IMR-90 (cell line): ENCODE measurements at regions not wholly inside any gene's neighbourhood (a gene's known extent, or its start where the extent isn't known, plus 50 kb on each side); places are given as distances from the start of the nearest gene placed in this dataset.

Experiments used
- ATAC-seq: fragments of 200-7000 bp; cut with Tn5 transposase; 2 replicates; pipeline ENCODE4 v1.9.1; 2020; ENCODE audit warnings: low read depth, mild to moderate bottlenecking, moderate library complexity
- BruUV-seq: library from RNA; stranded (reverse); fragments of 400-500 nt; replicated peaks from 2 replicates; lab custom pipeline; 2021; lab: Mats Ljungman, UMichigan
- CTCF ChIA-PET: fragments of 300-600 bp; formaldehyde crosslinking; extraction: SDS; loops from one replicate; lab custom pipeline; 2021; ENCODE audit warnings: antibody characterized with exemption; lab: Yijun Ruan, JAX
- POLR2A ChIA-PET: fragments of 300-600 bp; sonication (Branson Sonifier 250); formaldehyde crosslinking; loops from one replicate; lab custom pipeline; 2022; ENCODE audit warnings: antibody characterized with exemption; ENCODE audit not compliant: unreplicated experiment; lab: Charles Lee
- DNase-seq: peaks from one replicate; pipeline ENCODE4 v3.0.0; 2013
- H2AFZ ChIP-seq: replicated peaks from 2 replicates; pipeline ENCODE3; 2013; ENCODE audit warnings: low read length, mild to moderate bottlenecking; ENCODE audit not compliant: poor library complexity
- H2AK5ac ChIP-seq: 2 replicates; pipeline ENCODE4 v1.6.1; 2013; ENCODE audit warnings: low read depth, low read length, inconsistent platforms
- H2AK9ac ChIP-seq: replicated peaks from 2 replicates; pipeline ENCODE3; 2013; ENCODE audit warnings: mild to moderate bottlenecking, low read depth, low read length, moderate library complexity; ENCODE audit not compliant: poor library complexity
- H2BK120ac ChIP-seq: 2 replicates; pipeline ENCODE4 v1.6.1; 2013; ENCODE audit warnings: low read depth, low read length, inconsistent platforms
- H2BK15ac ChIP-seq: 3 replicates; pipeline ENCODE4 v1.6.1; 2013; ENCODE audit warnings: low read depth, low read length, inconsistent platforms
- H2BK20ac ChIP-seq: 2 replicates; pipeline ENCODE4 v1.6.1; 2013; ENCODE audit warnings: low read depth, mild to moderate bottlenecking, inconsistent platforms, low read length, moderate library complexity
- H2BK5ac ChIP-seq: 2 replicates; pipeline ENCODE4 v1.6.1; 2013; ENCODE audit warnings: mild to moderate bottlenecking, low read depth, low read length, inconsistent platforms; ENCODE audit not compliant: poor library complexity, severe bottlenecking
- H3K14ac ChIP-seq: replicated peaks from 2 replicates; pipeline ENCODE4 v1.6.1; 2013; ENCODE audit warnings: low read depth, low read length, inconsistent platforms
- H3K18ac ChIP-seq: 2 replicates; pipeline ENCODE4 v1.6.1; 2013; ENCODE audit warnings: low read depth, low read length, control low read depth
- H3K23ac ChIP-seq: 2 replicates; pipeline ENCODE4 v1.6.1; 2013; ENCODE audit warnings: low read depth, low read length, inconsistent platforms
- H3K27ac ChIP-seq: 2 replicates; pipeline ENCODE4 v1.5.1; 2013; ENCODE audit warnings: mild to moderate bottlenecking, control low read depth, low read length; ENCODE audit not compliant: insufficient read depth
- H3K27me3 ChIP-seq: 2 replicates; pipeline ENCODE4 v1.6.1; 2013; ENCODE audit warnings: low read length; ENCODE audit not compliant: control insufficient read depth, insufficient read depth
- H3K36me3 ChIP-seq: 2 replicates; pipeline ENCODE4 v1.6.1; 2013; ENCODE audit warnings: low read length, mixed read lengths; ENCODE audit not compliant: control insufficient read depth, insufficient read depth
- H3K4ac ChIP-seq: 2 replicates; pipeline ENCODE4 v1.6.1; 2013; ENCODE audit warnings: low read depth, low read length, inconsistent platforms
- H3K4me1 ChIP-seq: 2 replicates; pipeline ENCODE4 v1.6.1; 2013; ENCODE audit warnings: low read length, mixed read lengths; ENCODE audit not compliant: control insufficient read depth, insufficient read depth
- H3K4me2 ChIP-seq: 2 replicates; pipeline ENCODE4 v1.6.1; 2013; ENCODE audit warnings: low read depth, mild to moderate bottlenecking, control low read depth, low read length, moderate library complexity
- H3K4me3 ChIP-seq: 2 replicates; pipeline ENCODE4 v1.5.1; 2013; ENCODE audit warnings: low read depth, mild to moderate bottlenecking, control low read depth, low read length, moderate library complexity; ENCODE audit not compliant: insufficient read depth
- H3K56ac ChIP-seq: 2 replicates; pipeline ENCODE4 v1.6.1; 2013; ENCODE audit warnings: low read length, inconsistent platforms; ENCODE audit not compliant: insufficient read depth; ENCODE audit errors: extremely low read depth
- H3K79me1 ChIP-seq, 2 experiments: 2 replicates each; pipeline ENCODE4 v1.6.1; 2013; ENCODE audit warnings: low read length in 2 of 2, inconsistent platforms in 1 of 2, low read depth in 1 of 2
- H3K9ac ChIP-seq: 2 replicates; pipeline ENCODE4 v1.6.1; 2013; ENCODE audit warnings: low read depth, low read length, control low read depth
- H3K9me1 ChIP-seq: 2 replicates; pipeline ENCODE4 v1.6.1; 2013; ENCODE audit warnings: low read length, inconsistent platforms; ENCODE audit not compliant: insufficient read depth
- H3K9me3 ChIP-seq: 2 replicates; pipeline ENCODE4 v1.6.1; 2013; ENCODE audit warnings: low read length; ENCODE audit not compliant: control insufficient read depth, insufficient read depth
- H4K20me1 ChIP-seq: 2 replicates; pipeline ENCODE4 v1.6.1; 2013; ENCODE audit warnings: low read length, inconsistent platforms; ENCODE audit not compliant: insufficient read depth
- H4K5ac ChIP-seq: 2 replicates; pipeline ENCODE4 v1.6.1; 2013; ENCODE audit warnings: mild to moderate bottlenecking, low read depth, low read length, control low read depth
- H4K8ac ChIP-seq, 2 experiments: 2 replicates each; pipeline ENCODE4 v1.6.1; 2013; ENCODE audit warnings: low read depth in 2 of 2, low read length in 2 of 2, control low read depth in 1 of 2, inconsistent platforms in 1 of 2
- H4K91ac ChIP-seq: 2 replicates; pipeline ENCODE4 v1.6.1; 2013; ENCODE audit warnings: low read depth, low read length, inconsistent platforms; ENCODE audit not compliant: insufficient read depth
- BHLHE40 ChIP-seq: fragments of 150-350 bp; IDR thresholded peaks from 2 replicates; pipeline ENCODE4 v1.6.1; 2016; ENCODE audit warnings: mild to moderate bottlenecking, low read depth, low read length
- CEBPB ChIP-seq: IDR thresholded peaks from 2 replicates; pipeline ENCODE4 v1.6.1; 2012; ENCODE audit warnings: low read depth, low read length, improper control_type of control experiment
- CHD1 ChIP-seq: IDR thresholded peaks from 2 replicates; pipeline ENCODE4 v1.6.1; 2012; ENCODE audit warnings: low read depth, low read length, improper control_type of control experiment
- CTCF ChIP-seq: conservative IDR thresholded peaks from 2 replicates; pipeline ENCODE4 v1.5.1; 2012; ENCODE audit warnings: mild to moderate bottlenecking, low read depth, low read length, improper control_type of control experiment
- ELK1 ChIP-seq: fragments of 150-350 bp; IDR thresholded peaks from 2 replicates; pipeline ENCODE4 v1.6.1; 2016; ENCODE audit warnings: low read depth, mild to moderate bottlenecking, low read length, moderate library complexity, borderline replicate concordance
- FOS ChIP-seq: fragments of 150-350 bp; IDR thresholded peaks from 2 replicates; pipeline ENCODE4 v1.6.1; 2016; ENCODE audit warnings: low read depth, low read length
- MAFK ChIP-seq: IDR thresholded peaks from 2 replicates; pipeline ENCODE4 v1.6.1; 2012; ENCODE audit warnings: low read depth, low read length, improper control_type of control experiment
- MAZ ChIP-seq: IDR thresholded peaks from 2 replicates; pipeline ENCODE4 v1.6.1; 2012; ENCODE audit warnings: low read depth, mild to moderate bottlenecking, low read length, improper control_type of control experiment, moderate library complexity, borderline replicate concordance
- MXI1 ChIP-seq: IDR thresholded peaks from 2 replicates; pipeline ENCODE4 v1.6.1; 2012; ENCODE audit warnings: low read depth, mild to moderate bottlenecking, low read length, moderate library complexity, borderline replicate concordance
- NFE2L2 ChIP-seq: fragments of 150-350 bp; IDR thresholded peaks from 2 replicates; pipeline ENCODE4 v1.6.1; 2016; ENCODE audit warnings: low read depth, mild to moderate bottlenecking, low read length
- POLR2A ChIP-seq: IDR thresholded peaks from 2 replicates; pipeline ENCODE4 v1.6.1; 2012; ENCODE audit warnings: mild to moderate bottlenecking, low read depth, low read length
- RAD21 ChIP-seq: IDR thresholded peaks from 2 replicates; pipeline ENCODE4 v1.6.1; 2012; ENCODE audit warnings: low read length, improper control_type of control experiment
- RCOR1 ChIP-seq: IDR thresholded peaks from 2 replicates; pipeline ENCODE4 v1.6.1; 2012; ENCODE audit warnings: mild to moderate bottlenecking, low read length, improper control_type of control experiment; ENCODE audit not compliant: insufficient replicate concordance
- RFX5 ChIP-seq: IDR thresholded peaks from 2 replicates; pipeline ENCODE4 v1.8.0; 2012; ENCODE audit warnings: low read depth, mild to moderate bottlenecking, low read length, moderate library complexity
- SMC3 ChIP-seq: fragments of 150-350 bp; IDR thresholded peaks from 2 replicates; pipeline ENCODE4 v1.6.1; 2016; ENCODE audit warnings: low read depth, mild to moderate bottlenecking, antibody characterized with exemption, low read length, moderate library complexity
- USF2 ChIP-seq: fragments of 150-350 bp; IDR thresholded peaks from 2 replicates; pipeline ENCODE4 v1.6.1; 2017; ENCODE audit warnings: mild to moderate bottlenecking, antibody characterized with exemption, low read length, low read depth
- WGBS, 2 experiments: methylation state at CpG; one replicate each; pipeline versions ENCODE4 v1.1.5 to v1.1.7; 2013; ENCODE audit warnings: missing lambda C conversion rate in 2 of 2; ENCODE audit not compliant: insufficient read length in 1 of 2; ENCODE audit errors: extremely low coverage in 2 of 2; 5-methylcytosine and 5-hydroxymethylcytosine counted together
- dilution Hi-C: fragments of 300-500 bp; cut with HindIII; formaldehyde crosslinking; loops from one replicate; pipeline ENCODE4 v1.14.3; 2018; ENCODE audit warnings: low sequenced_read_pairs; ENCODE audit not compliant: unreplicated experiment
- in situ Hi-C: fragments of 300-500 bp; cut with MboI; formaldehyde crosslinking; loops from 3 replicates; pipeline ENCODE4 v1.14.3; 2019; ENCODE audit warnings: low sequenced_read_pairs, inconsistent platforms, mixed read lengths
- intact Hi-C: fragments of 100-400 bp; cut with micrococcal nuclease; formaldehyde crosslinking; loops from 2 replicates; pipeline ENCODE4 v1.10.0; 2022

- no peak overlapping the region for H4K91ac ChIP-seq
- no peak overlapping the region for H2BK20ac ChIP-seq
- H3K14ac ChIP-seq: no peak overlapping the region
- no peak overlapping the region for H3K4me3 ChIP-seq
- TF ChIP-seq CEBPB (no peak), BHLHE40 (no peak), USF2 (no peak), SMC3 (no peak), CHD1 (no peak), RAD21 (no peak), RCOR1 (no peak), NFE2L2 (no peak), FOS (no peak), MXI1 (no peak), RFX5 (no peak), MAFK (no peak), MAZ (no peak), ELK1 (no peak), POLR2A (no peak), CTCF (no peak)
- in situ Hi-C loops: no loop called here
- H2AK9ac ChIP-seq: no peak overlapping the region
- H3K79me1 ChIP-seq: no peaks in the 10 kb centered on the region
- ATAC-seq (no peak), DNase-seq (no peak)
- peaks cover 12% of the 10 kb centered on the region for H3K27me3 ChIP-seq
- H3K18ac ChIP-seq: no peak overlapping the region
- no TSS peak for BruUV-seq
- H2BK120ac ChIP-seq: no peak overlapping the region
- H3K4me2 ChIP-seq: no peak overlapping the region
- no peaks in the 10 kb centered on the region for H3K36me3 ChIP-seq
- no peak overlapping the region for H4K8ac ChIP-seq
- no peak overlapping the region for H3K56ac ChIP-seq
- CTCF ChIA-PET: no interaction called here
- no peak overlapping the region for H4K5ac ChIP-seq
- no peaks in the 10 kb centered on the region for H3K9me1 ChIP-seq
- dilution Hi-C loops: no loop called here
- no peak overlapping the region for H3K23ac ChIP-seq
- H3K9me3 ChIP-seq: no peaks in the 10 kb centered on the region
- H4K20me1 ChIP-seq: no peaks in the 10 kb centered on the region
- H3K4me1 ChIP-seq: no peaks in the 10 kb centered on the region
- H2AK5ac ChIP-seq: no peak overlapping the region
- no peak overlapping the region for H3K27ac ChIP-seq
- POLR2A ChIA-PET: no interaction called here
- H2AFZ ChIP-seq: no peak overlapping the region
- no peak overlapping the region for H3K9ac ChIP-seq
- no peak overlapping the region for H2BK5ac ChIP-seq
- H3K4ac ChIP-seq: no peak overlapping the region
- 60% methylated on average over 6 of the region's 10 CpGs; no CpG with 5 or more reads in 1 of the 2 experiments for WGBS, 2 experiments
- H2BK15ac ChIP-seq: no peak overlapping the region
- intact Hi-C loops: no loop called here
These were observed 107.0 kb downstream of the ZIC5 start for GRCh38 chr13:99864627-99864990.
